WTC11 (cell line): ENCODE measurements at regions not wholly inside any gene's neighbourhood (a gene's known extent, or its start where the extent isn't known, plus 50 kb on each side); places are given as distances from the start of the nearest gene placed in this dataset.

ENCODE experiments used
- ATAC-seq: fragments of 200-7000 bp; cut with Tn5 transposase; 2 replicates; pipeline ENCODE4 v1.10.0; 2021; ENCODE audit warnings: mild to moderate bottlenecking, moderate library complexity
- CTCF ChIA-PET: fragments of 300-600 bp; sonication (Branson Sonifier 250); formaldehyde crosslinking; loops from one replicate; lab custom pipeline; 2021; ENCODE audit warnings: antibody characterized with exemption; lab: Charles Lee
- POLR2A ChIA-PET: fragments of 350-600 bp; sonication (Branson Sonifier 250); formaldehyde crosslinking; loops from one replicate; lab custom pipeline; 2021; ENCODE audit warnings: antibody characterized with exemption; lab: Charles Lee
- DNase-seq: peaks from one replicate; pipeline ENCODE4 v3.0.0; 2021; ENCODE audit warnings: low spot score
- H3K27ac Mint-ChIP-seq: 2 replicates; pipeline ENCODE4 v1.8.0; 2021; ENCODE audit warnings: mixed read lengths
- H3K27me3 Mint-ChIP-seq: 2 replicates; pipeline ENCODE4 v1.8.0; 2021; ENCODE audit warnings: low read depth, mild to moderate bottlenecking, moderate library complexity, mixed read lengths
- H3K36me3 Mint-ChIP-seq: 2 replicates; pipeline ENCODE4 v1.8.0; 2021; ENCODE audit warnings: mixed read lengths
- H3K4me1 Mint-ChIP-seq: 2 replicates; pipeline ENCODE4 v1.8.0; 2022; ENCODE audit warnings: mixed read lengths
- H3K4me3 Mint-ChIP-seq: 2 replicates; pipeline ENCODE4 v1.8.0; 2021; ENCODE audit warnings: mild to moderate bottlenecking, moderate library complexity, mixed read lengths
- H3K9me3 Mint-ChIP-seq: 2 replicates; pipeline ENCODE4 v1.8.0; 2021; ENCODE audit warnings: mixed read lengths
- ATF6 ChIP-seq: sonication (generic); formaldehyde crosslinking; IDR thresholded peaks from 2 replicates; pipeline ENCODE4 v1.8.1; 2023; ENCODE audit warnings: mild to moderate bottlenecking, missing genetic modification reagents
- ELF4 ChIP-seq: sonication (generic); formaldehyde crosslinking; IDR thresholded peaks from 2 replicates; pipeline ENCODE4 v1.8.1; 2022; ENCODE audit warnings: low read depth, mild to moderate bottlenecking, moderate library complexity, missing genetic modification reagents
- ETV6 ChIP-seq: sonication (generic); formaldehyde crosslinking; IDR thresholded peaks from 2 replicates; pipeline ENCODE4 v1.8.1; 2022; ENCODE audit warnings: mild to moderate bottlenecking, missing genetic modification reagents
- FOXK1 ChIP-seq: sonication (generic); formaldehyde crosslinking; IDR thresholded peaks from 2 replicates; pipeline ENCODE4 v1.8.0; 2022; ENCODE audit warnings: mild to moderate bottlenecking, moderate library complexity, missing genetic modification reagents
- FOXP1 ChIP-seq: sonication (generic); formaldehyde crosslinking; IDR thresholded peaks from 2 replicates; pipeline ENCODE4 v1.8.0; 2022; ENCODE audit warnings: missing genetic modification reagents, mild to moderate bottlenecking, moderate library complexity, borderline replicate concordance
- GABPB1 ChIP-seq: sonication (generic); formaldehyde crosslinking; IDR thresholded peaks from 2 replicates; pipeline ENCODE4 v1.8.1; 2023; ENCODE audit warnings: mild to moderate bottlenecking, missing genetic modification reagents
- JAZF1 ChIP-seq: fragments of 250-450 bp; sonication (Bioruptor Pico); IDR thresholded peaks from 2 replicates; pipeline ENCODE4 v1.9.0; 2021; ENCODE audit warnings: moderate library complexity, mild to moderate bottlenecking, inconsistent platforms
- MAX ChIP-seq: sonication (generic); formaldehyde crosslinking; IDR thresholded peaks from 2 replicates; pipeline ENCODE4 v1.8.0; 2022; ENCODE audit warnings: mild to moderate bottlenecking, missing genetic modification reagents
- NFYB ChIP-seq: sonication (generic); formaldehyde crosslinking; conservative IDR thresholded peaks from 2 replicates; pipeline ENCODE4 v1.8.0; 2022; ENCODE audit warnings: low read depth, missing genetic modification reagents
- NR1H2 ChIP-seq: sonication (generic); formaldehyde crosslinking; IDR thresholded peaks from 2 replicates; pipeline ENCODE4 v1.9.0; 2021; ENCODE audit warnings: mild to moderate bottlenecking, moderate library complexity, missing genetic modification reagents
- OVOL2 ChIP-seq: fragments of 250-450 bp; sonication (Bioruptor Pico); IDR thresholded peaks from 2 replicates; pipeline ENCODE4 v1.9.0; 2021; ENCODE audit warnings: mild to moderate bottlenecking, borderline replicate concordance
- PREB ChIP-seq: sonication (generic); formaldehyde crosslinking; IDR thresholded peaks from 2 replicates; pipeline ENCODE4 v1.8.1; 2022; ENCODE audit warnings: mild to moderate bottlenecking, missing genetic modification reagents, moderate library complexity, borderline replicate concordance
- PRRX2 ChIP-seq: fragments of 250-450 bp; sonication (Bioruptor Pico); IDR thresholded peaks from 2 replicates; pipeline ENCODE4 v1.8.0; 2021; ENCODE audit warnings: mild to moderate bottlenecking
- TP53 ChIP-seq: sonication (generic); formaldehyde crosslinking; IDR thresholded peaks from 2 replicates; pipeline ENCODE4 v1.8.1; 2023; ENCODE audit warnings: mild to moderate bottlenecking, missing genetic modification reagents
- ZBTB21 ChIP-seq: sonication (generic); formaldehyde crosslinking; IDR thresholded peaks from 2 replicates; pipeline ENCODE4 v1.8.1; 2023; ENCODE audit warnings: mild to moderate bottlenecking, missing genetic modification reagents, borderline replicate concordance
- ZNF121 ChIP-seq: sonication (generic); formaldehyde crosslinking; IDR thresholded peaks from 2 replicates; pipeline ENCODE4 v1.8.0; 2023; ENCODE audit warnings: missing genetic modification reagents
- ZNF138 ChIP-seq: sonication (generic); formaldehyde crosslinking; conservative IDR thresholded peaks from 2 replicates; pipeline ENCODE4 v1.8.1; 2022; ENCODE audit warnings: mild to moderate bottlenecking, moderate library complexity, missing genetic modification reagents
- TF ChIP-seq, protein P1 (sequence below): sonication (generic); formaldehyde crosslinking; IDR thresholded peaks from 2 replicates; pipeline ENCODE4 v1.8.0; 2023; ENCODE audit warnings: missing genetic modification reagents
- TF ChIP-seq, protein P2 (sequence below): fragments of 250-450 bp; sonication (Bioruptor Pico); conservative IDR thresholded peaks from 2 replicates; pipeline ENCODE4 v1.9.0; 2021; ENCODE audit warnings: mild to moderate bottlenecking
- TF ChIP-seq, protein P3 (sequence below): sonication (generic); formaldehyde crosslinking; conservative IDR thresholded peaks from 2 replicates; pipeline ENCODE4 v1.8.1; 2022; ENCODE audit warnings: mild to moderate bottlenecking, missing genetic modification reagents
- TF ChIP-seq, protein P4 (sequence below): sonication (generic); formaldehyde crosslinking; IDR thresholded peaks from 2 replicates; pipeline ENCODE4 v1.8.1; 2022; ENCODE audit warnings: low read depth, missing genetic modification reagents, borderline replicate concordance
- TF ChIP-seq, protein P5 (sequence below): sonication (generic); formaldehyde crosslinking; IDR thresholded peaks from 2 replicates; pipeline ENCODE4 v1.8.1; 2023; ENCODE audit warnings: mild to moderate bottlenecking, missing genetic modification reagents, moderate library complexity
- TF ChIP-seq, protein P6 (sequence below): sonication (generic); formaldehyde crosslinking; IDR thresholded peaks from 2 replicates; pipeline ENCODE4 v1.8.1; 2022; ENCODE audit warnings: mild to moderate bottlenecking, moderate library complexity, missing genetic modification reagents

- TF ChIP-seq ATF6, result no peak
- TF ChIP-seq TP53 (CRISPR knock-in tag), result no peak
- TF ChIP-seq, protein P1, sequence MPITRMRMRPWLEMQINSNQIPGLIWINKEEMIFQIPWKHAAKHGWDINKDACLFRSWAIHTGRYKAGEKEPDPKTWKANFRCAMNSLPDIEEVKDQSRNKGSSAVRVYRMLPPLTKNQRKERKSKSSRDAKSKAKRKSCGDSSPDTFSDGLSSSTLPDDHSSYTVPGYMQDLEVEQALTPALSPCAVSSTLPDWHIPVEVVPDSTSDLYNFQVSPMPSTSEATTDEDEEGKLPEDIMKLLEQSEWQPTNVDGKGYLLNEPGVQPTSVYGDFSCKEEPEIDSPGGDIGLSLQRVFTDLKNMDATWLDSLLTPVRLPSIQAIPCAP (CRISPR knock-in tag), result no peak
- no peak for TF ChIP-seq GABPB1 (CRISPR knock-in tag)
- TF ChIP-seq, protein P2, sequence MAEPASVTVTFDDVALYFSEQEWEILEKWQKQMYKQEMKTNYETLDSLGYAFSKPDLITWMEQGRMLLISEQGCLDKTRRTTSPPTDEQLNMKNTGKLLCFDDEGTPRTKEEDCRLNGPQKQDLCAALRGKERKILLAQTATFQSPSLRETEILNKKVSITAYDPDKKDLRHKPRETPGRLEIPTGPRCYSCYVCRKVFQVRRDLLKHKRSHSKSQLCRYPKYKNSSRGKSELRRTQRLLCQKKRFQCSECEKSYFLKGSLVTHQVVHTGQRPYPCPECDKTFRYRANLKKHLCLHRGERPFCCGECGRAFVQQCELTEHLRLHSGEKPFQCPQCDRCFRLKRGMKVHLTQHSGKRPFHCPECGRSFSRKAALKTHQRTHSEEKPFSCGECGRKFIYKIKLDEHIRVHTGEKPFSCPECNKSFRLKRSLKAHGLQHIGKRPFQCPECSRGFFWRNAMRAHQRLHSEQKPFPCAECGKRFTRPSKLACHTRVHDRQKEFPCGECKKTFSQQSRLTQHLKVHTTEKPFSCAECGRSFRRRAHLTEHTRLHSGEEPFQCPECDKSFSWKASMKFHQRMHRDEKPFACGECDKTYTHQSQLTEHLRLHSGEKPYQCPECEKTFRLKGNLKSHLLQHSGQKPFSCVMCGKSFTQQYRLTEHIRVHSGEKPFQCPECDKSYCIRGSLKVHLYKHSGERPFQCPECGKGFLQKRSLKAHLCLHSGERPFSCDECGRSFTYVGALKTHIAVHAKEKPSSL (CRISPR knock-in tag), result no peak
- TF ChIP-seq PREB (CRISPR knock-in tag), result no peak
- TF ChIP-seq FOXP1 (CRISPR knock-in tag), result no peak
- TF ChIP-seq NR1H2, result no peak
- TF ChIP-seq JAZF1 (CRISPR knock-in tag), result no peak
Measured at GRCh38 chr15:92831336-92831654, 68.8 kb upstream of the CHD2 start (continued).

DNA sequence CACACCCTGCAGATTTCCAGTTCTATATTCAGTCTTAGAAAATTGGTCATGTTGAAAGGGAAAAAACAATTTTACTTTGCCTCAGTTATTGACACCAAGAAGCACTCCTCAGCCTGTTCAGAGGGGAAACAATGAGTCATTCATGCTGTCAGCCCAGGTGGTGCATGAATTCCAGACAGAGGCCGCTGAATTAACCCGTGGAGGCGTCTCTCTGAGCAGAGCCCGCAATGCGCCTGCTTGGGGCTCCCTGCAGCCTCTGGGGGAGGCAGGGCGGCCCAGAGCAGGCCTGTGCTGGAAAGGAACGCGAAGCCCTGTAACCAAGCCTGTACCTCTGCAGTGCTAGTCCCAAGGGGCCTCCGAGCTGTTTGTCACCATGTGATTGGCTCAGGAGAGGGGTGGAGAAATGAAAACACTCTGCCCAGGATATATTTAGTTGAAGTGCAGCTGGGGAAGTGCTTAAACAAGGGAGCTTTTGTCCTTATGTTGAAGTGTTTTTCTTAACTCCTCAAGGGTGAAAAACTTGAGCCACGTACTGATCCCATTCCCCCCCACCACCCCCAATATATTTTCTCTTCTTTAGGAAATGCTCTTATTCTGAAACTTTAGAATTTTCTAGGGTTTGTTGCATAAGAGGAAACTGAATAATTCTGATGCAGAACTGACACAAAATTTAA, 68.3 kb upstream of the CHD2 start:
- ATAC-seq, result peak; percentile 100
- Mint-ChIP-seq H3K4me3 (peak overlapping the region; percentile 50), H3K4me1 (peaks cover 47% of the 10 kb centered on the region), H3K9me3 (no peaks in the 10 kb centered on the region), H3K27ac (peak overlapping the region; percentile 99), H3K36me3 (no peaks in the 10 kb centered on the region), H3K27me3 (no peaks in the 10 kb centered on the region)
- ChIA-PET POLR2A (interaction anchor here (0.6 to 5.5 kb wide), 11 partner anchors 8 to 71 kb away, joined by 3 to 89 read pairs (median 7); partner anchors contain the start of gene CHD2), CTCF (interaction anchor here (1.1 to 2.4 kb wide), 7 partner anchors 10 to 68 kb away, joined by 3 to 13 read pairs (median 7); partner anchors contain the start of gene CHD2)
- peak; percentile 92 for DNase-seq
- TF ChIP-seq PRRX2 (0 out of 2 replicates have a peak, but pooled peaks have one; percentile 27), ATF6 (no peak), ELF4 (no peak), NFYB (CRISPR knock-in tag) (0 out of 2 replicates have a peak, but pooled peaks have one; percentile 17), FOXK1 (CRISPR knock-in tag) (0 out of 2 replicates have a peak, but pooled peaks have one; percentile 34), ZNF138 (CRISPR knock-in tag) (0 out of 2 replicates have a peak, but pooled peaks have one; percentile 24), OVOL2 (CRISPR knock-in tag) (no peak), TP53 (CRISPR knock-in tag) (peak; percentile 52; the same call in 1 of the 2 replicates), ZNF121 (CRISPR knock-in tag) (no peak), ZBTB21 (CRISPR knock-in tag) (peak; percentile 53; the same call in 1 of the 2 replicates), ETV6 (CRISPR knock-in tag) (peak; percentile 49; the same call in 1 of the 2 replicates), MAX (CRISPR knock-in tag) (peak; percentile 27; the same call in 1 of the 2 replicates)
- TF ChIP-seq, protein P3, sequence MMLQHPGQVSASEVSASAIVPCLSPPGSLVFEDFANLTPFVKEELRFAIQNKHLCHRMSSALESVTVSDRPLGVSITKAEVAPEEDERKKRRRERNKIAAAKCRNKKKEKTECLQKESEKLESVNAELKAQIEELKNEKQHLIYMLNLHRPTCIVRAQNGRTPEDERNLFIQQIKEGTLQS (CRISPR knock-in tag), result no peak
- TF ChIP-seq, protein P4, sequence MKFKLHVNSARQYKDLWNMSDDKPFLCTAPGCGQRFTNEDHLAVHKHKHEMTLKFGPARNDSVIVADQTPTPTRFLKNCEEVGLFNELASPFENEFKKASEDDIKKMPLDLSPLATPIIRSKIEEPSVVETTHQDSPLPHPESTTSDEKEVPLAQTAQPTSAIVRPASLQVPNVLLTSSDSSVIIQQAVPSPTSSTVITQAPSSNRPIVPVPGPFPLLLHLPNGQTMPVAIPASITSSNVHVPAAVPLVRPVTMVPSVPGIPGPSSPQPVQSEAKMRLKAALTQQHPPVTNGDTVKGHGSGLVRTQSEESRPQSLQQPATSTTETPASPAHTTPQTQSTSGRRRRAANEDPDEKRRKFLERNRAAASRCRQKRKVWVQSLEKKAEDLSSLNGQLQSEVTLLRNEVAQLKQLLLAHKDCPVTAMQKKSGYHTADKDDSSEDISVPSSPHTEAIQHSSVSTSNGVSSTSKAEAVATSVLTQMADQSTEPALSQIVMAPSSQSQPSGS, result no peak
- TF ChIP-seq, protein P5, sequence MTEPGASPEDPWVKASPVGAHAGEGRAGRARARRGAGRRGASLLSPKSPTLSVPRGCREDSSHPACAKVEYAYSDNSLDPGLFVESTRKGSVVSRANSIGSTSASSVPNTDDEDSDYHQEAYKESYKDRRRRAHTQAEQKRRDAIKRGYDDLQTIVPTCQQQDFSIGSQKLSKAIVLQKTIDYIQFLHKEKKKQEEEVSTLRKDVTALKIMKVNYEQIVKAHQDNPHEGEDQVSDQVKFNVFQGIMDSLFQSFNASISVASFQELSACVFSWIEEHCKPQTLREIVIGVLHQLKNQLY (CRISPR knock-in tag), result no peak
- TF ChIP-seq, protein P6, sequence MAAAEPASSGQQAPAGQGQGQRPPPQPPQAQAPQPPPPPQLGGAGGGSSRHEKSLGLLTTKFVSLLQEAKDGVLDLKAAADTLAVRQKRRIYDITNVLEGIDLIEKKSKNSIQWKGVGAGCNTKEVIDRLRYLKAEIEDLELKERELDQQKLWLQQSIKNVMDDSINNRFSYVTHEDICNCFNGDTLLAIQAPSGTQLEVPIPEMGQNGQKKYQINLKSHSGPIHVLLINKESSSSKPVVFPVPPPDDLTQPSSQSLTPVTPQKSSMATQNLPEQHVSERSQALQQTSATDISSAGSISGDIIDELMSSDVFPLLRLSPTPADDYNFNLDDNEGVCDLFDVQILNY (CRISPR knock-in tag), result 0 out of 2 replicates have a peak, but pooled peaks have one; percentile 48
